Endothelial cell of umbilical vein (primary cell): ENCODE measurements at regions not wholly inside any gene's neighbourhood (a gene's known extent, or its start where the extent isn't known, plus 50 kb on each side); places are given as distances from the start of the nearest gene placed in this dataset.

Experiments
- BruUV-seq: library from RNA; stranded (reverse); fragments of 400-500 nt; replicated peaks from 2 replicates; lab custom pipeline; 2021; lab: Mats Ljungman, UMichigan
- CTCF ChIA-PET: fragments of 300-600, 350-600 bp; sonication (Branson Sonifier 250); formaldehyde crosslinking; loops from one replicate; lab custom pipeline; 2021; ENCODE audit warnings: antibody characterized with exemption, inconsistent platforms; lab: Charles Lee
- POLR2A ChIA-PET: fragments of 300-600, 350-600 bp; sonication (Branson Sonifier 250); formaldehyde crosslinking; loops from one replicate; lab custom pipeline; 2021; ENCODE audit warnings: antibody characterized with exemption, inconsistent platforms; lab: Charles Lee
- DNase-seq: peaks from one replicate; pipeline ENCODE4 v3.0.0-alpha.2; 2011; ENCODE audit warnings: low read depth, low spot score
- FAIRE-seq: peaks from 2 replicates; lab custom pipeline; 2011; peaks lifted over from hg19 to GRCh38; lab: Jason Lieb, UNC
- H2AFZ ChIP-seq: 2 replicates; pipeline ENCODE4 v1.6.0; 2012; ENCODE audit warnings: low read depth, low read length, control low read depth, inconsistent platforms
- H3K27ac ChIP-seq: 2 replicates; pipeline ENCODE4 v1.5.1; 2011; ENCODE audit warnings: low read depth, mild to moderate bottlenecking, control low read depth, low read length, moderate library complexity; ENCODE audit not compliant: insufficient read depth
- H3K27me3 ChIP-seq, 2 experiments: 2 replicates each; pipeline versions ENCODE4 v1.6.0 to v1.6.1; 2011; ENCODE audit warnings: low read length in 2 of 2, mixed read lengths in 1 of 2; ENCODE audit not compliant: control insufficient read depth in 2 of 2, insufficient read depth in 2 of 2
- H3K36me3 ChIP-seq, 2 experiments: 2 replicates in 1 of 2; 3 replicates in 1 of 2; pipeline ENCODE4 v1.5.1; 2011; ENCODE audit warnings: low read length in 2 of 2, mild to moderate bottlenecking in 1 of 2, moderate library complexity in 1 of 2; ENCODE audit not compliant: control insufficient read depth in 2 of 2, insufficient read depth in 2 of 2; ENCODE audit errors: extremely low read depth in 1 of 2
- H3K4me1 ChIP-seq: 3 replicates; pipeline ENCODE4 v1.5.1; 2011; ENCODE audit warnings: mild to moderate bottlenecking, low read length; ENCODE audit not compliant: control insufficient read depth, insufficient read depth; ENCODE audit errors: extremely low read depth
- H3K4me2 ChIP-seq: 2 replicates; pipeline ENCODE4 v1.6.1; 2011; ENCODE audit warnings: low read length, control low read depth, mixed read lengths; ENCODE audit not compliant: insufficient read depth
- H3K4me3 ChIP-seq, 3 experiments: fragments of 200-600 bp in 1 of 3; sonication (generic), shearing (Covaris generic) in 1 of 3; replicated peaks in 1 of 3; 2 replicates each; pipeline ENCODE4 v1.5.1; 2011 to 2016; ENCODE audit warnings: control low read depth in 3 of 3, low read length in 3 of 3, mild to moderate bottlenecking in 2 of 3, inconsistent platforms in 1 of 3, low read depth in 1 of 3, moderate library complexity in 1 of 3; ENCODE audit not compliant: insufficient read depth in 1 of 3
- H3K79me2 ChIP-seq: 2 replicates; pipeline ENCODE4 v1.6.0; 2012; ENCODE audit warnings: low read length, inconsistent platforms; ENCODE audit not compliant: control insufficient read depth, insufficient read depth
- H3K9ac ChIP-seq: replicated peaks from 2 replicates; pipeline ENCODE3; 2011; ENCODE audit warnings: low read length, control low read depth; ENCODE audit not compliant: insufficient read depth; ENCODE audit errors: extremely low read depth
- H3K9me1 ChIP-seq: replicated peaks from 3 replicates; pipeline ENCODE4 v1.6.0; 2011; ENCODE audit warnings: mild to moderate bottlenecking, low read length; ENCODE audit not compliant: control insufficient read depth, insufficient read depth; ENCODE audit errors: extremely low read depth
- H3K9me3 ChIP-seq: replicated peaks from 2 replicates; pipeline ENCODE4 v1.5.1; 2012; ENCODE audit warnings: low read length, inconsistent platforms; ENCODE audit not compliant: control insufficient read depth, insufficient read depth
- H4K20me1 ChIP-seq: replicated peaks from 2 replicates; pipeline ENCODE3; 2011; ENCODE audit warnings: mild to moderate bottlenecking, low read length; ENCODE audit not compliant: control insufficient read depth, insufficient read depth; ENCODE audit errors: extremely low read depth
- EZH2 ChIP-seq: IDR thresholded peaks from 2 replicates; pipeline ENCODE4 v1.6.1; 2012; ENCODE audit warnings: borderline replicate concordance, low read depth, mild to moderate bottlenecking, moderate library complexity, low read length, inconsistent platforms; ENCODE audit not compliant: severe bottlenecking
- FOS ChIP-seq: IDR thresholded peaks from 2 replicates; pipeline ENCODE4 v1.6.1; 2011; ENCODE audit warnings: mild to moderate bottlenecking, low read length, moderate library complexity, borderline replicate concordance; ENCODE audit not compliant: insufficient read depth
- GATA2 ChIP-seq: IDR thresholded peaks from 2 replicates; pipeline ENCODE4 v1.7.0; 2011; ENCODE audit warnings: low read depth, mild to moderate bottlenecking, moderate library complexity, mixed read lengths, low read length; ENCODE audit not compliant: insufficient read length, insufficient read depth
- JUN ChIP-seq: IDR thresholded peaks from 2 replicates; pipeline ENCODE4 v1.6.1; 2011; ENCODE audit warnings: borderline replicate concordance, low read depth; ENCODE audit not compliant: insufficient read length, insufficient read depth
- MYC ChIP-seq: IDR thresholded peaks from one replicate; pipeline ENCODE4 v1.6.1; 2011; ENCODE audit warnings: mild to moderate bottlenecking, low read depth, low read length
- POLR2A ChIP-seq: IDR thresholded peaks from 2 replicates; pipeline ENCODE4 v1.6.1; 2012; ENCODE audit warnings: low read depth, mild to moderate bottlenecking, control low read depth, low read length
- POLR2AphosphoS5 ChIP-seq: IDR thresholded peaks from 2 replicates; pipeline ENCODE4 v1.6.1; 2012; ENCODE audit warnings: low read depth, mild to moderate bottlenecking, control low read depth, low read length, moderate library complexity; ENCODE audit not compliant: insufficient read depth
- dilution Hi-C: fragments of 300-500 bp; cut with MboI; formaldehyde crosslinking; loops from one replicate; pipeline ENCODE4 v1.15.0; 2019; ENCODE audit warnings: low sequenced_read_pairs; ENCODE audit not compliant: extremely low pct_ligation_motif_present
- intact Hi-C: fragments of 100-400 bp; cut with micrococcal nuclease; formaldehyde crosslinking; loops from one replicate; pipeline ENCODE4 v1.10.0; 2022
- TF ChIP-seq, protein P1 (sequence below), 2 donors: IDR thresholded peaks; 1 replicate in 1 of 2; 2 replicates in 1 of 2; pipeline ENCODE4 v1.5.1; 2011; ENCODE audit warnings: low read length in 2 of 2, mild to moderate bottlenecking in 2 of 2, moderate library complexity in 2 of 2, control low read depth in 1 of 2, inconsistent platforms in 1 of 2, low read depth in 1 of 2; ENCODE audit not compliant: insufficient read depth in 1 of 2; ENCODE audit errors: extremely low read depth in 1 of 2
- TF ChIP-seq, protein P2 (sequence below): IDR thresholded peaks from 2 replicates; pipeline ENCODE4 v1.6.1; 2011; ENCODE audit not compliant: insufficient read depth, insufficient read length

DNA sequence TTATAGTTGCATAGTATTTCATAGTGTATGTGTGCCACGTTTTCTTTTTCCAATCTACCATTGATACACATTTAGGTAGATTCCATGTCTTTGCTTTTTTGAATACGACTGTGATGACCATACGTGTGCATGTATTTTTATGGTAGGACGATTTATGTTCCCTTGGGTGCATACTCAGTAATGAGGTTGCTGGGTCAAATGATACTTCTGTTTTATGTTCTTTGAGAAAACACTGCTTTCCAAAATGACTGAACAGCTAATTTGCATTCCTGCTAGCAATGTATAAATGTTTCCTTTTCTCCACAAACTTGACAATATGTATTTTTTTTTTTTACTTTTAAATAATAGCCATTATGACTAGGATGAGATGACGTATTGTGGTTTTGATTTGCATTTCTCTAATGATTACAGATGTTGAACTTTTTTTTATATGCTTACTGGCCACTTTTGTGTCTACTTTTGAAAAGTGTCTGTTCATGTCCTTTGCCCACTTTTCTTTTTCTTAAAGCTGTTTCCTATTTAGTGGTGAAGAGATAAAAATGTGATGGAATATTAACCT lies 969.5 kb upstream of the NDST4 start:
- Histone ChIP-seq H3K27ac (no peak overlapping the region), H3K27me3 (no peaks in the 10 kb centered on the region), H3K9ac (no peak overlapping the region), H3K4me1 (no peaks in the 10 kb centered on the region), H2AFZ (no peak overlapping the region), H3K36me3 (no peaks in the 10 kb centered on the region), H4K20me1 (no peaks in the 10 kb centered on the region), H3K4me2 (no peak overlapping the region), H3K9me3 (no peaks in the 10 kb centered on the region), H3K4me3 (no peak overlapping the region), H3K9me1 (no peaks in the 10 kb centered on the region), H3K79me2 (no peaks in the 10 kb centered on the region)
- no TSS peak for BruUV-seq
- ChIA-PET CTCF (no interaction called here), POLR2A (no interaction called here)
- no peak for TF ChIP-seq JUN
- TF ChIP-seq POLR2AphosphoS5: no peak
- TF ChIP-seq, protein P1, sequence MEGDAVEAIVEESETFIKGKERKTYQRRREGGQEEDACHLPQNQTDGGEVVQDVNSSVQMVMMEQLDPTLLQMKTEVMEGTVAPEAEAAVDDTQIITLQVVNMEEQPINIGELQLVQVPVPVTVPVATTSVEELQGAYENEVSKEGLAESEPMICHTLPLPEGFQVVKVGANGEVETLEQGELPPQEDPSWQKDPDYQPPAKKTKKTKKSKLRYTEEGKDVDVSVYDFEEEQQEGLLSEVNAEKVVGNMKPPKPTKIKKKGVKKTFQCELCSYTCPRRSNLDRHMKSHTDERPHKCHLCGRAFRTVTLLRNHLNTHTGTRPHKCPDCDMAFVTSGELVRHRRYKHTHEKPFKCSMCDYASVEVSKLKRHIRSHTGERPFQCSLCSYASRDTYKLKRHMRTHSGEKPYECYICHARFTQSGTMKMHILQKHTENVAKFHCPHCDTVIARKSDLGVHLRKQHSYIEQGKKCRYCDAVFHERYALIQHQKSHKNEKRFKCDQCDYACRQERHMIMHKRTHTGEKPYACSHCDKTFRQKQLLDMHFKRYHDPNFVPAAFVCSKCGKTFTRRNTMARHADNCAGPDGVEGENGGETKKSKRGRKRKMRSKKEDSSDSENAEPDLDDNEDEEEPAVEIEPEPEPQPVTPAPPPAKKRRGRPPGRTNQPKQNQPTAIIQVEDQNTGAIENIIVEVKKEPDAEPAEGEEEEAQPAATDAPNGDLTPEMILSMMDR (IDR thresholded peaks at IDR 0.05; ENCODE audit: extremely low read depth in 1 of 2, insufficient read depth in 1 of 2, low read depth in 1 of 2, low read length in 2 of 2): no peak
- TF ChIP-seq FOS: no peak
- TF ChIP-seq EZH2: no peak
- no peak for TF ChIP-seq GATA2
- TF ChIP-seq MYC: no peak
- TF ChIP-seq, protein P2, sequence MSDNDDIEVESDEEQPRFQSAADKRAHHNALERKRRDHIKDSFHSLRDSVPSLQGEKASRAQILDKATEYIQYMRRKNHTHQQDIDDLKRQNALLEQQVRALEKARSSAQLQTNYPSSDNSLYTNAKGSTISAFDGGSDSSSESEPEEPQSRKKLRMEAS: no peak
- TF ChIP-seq POLR2A: no peak
- dilution Hi-C loops (no loop called here), intact Hi-C loops (no loop called here)
- no peak for FAIRE-seq
- DNase-seq: no peak
